ENCODE measurements at regions not wholly inside any gene's neighbourhood (a gene's known extent, or its start where the extent isn't known, plus 50 kb on each side); places are given as distances from the start of the nearest gene placed in this dataset.

GRCh38 chr11:130582981-130583380 is 134.5 kb downstream of the ADAMTS15 start:
- no peak for TF ChIP-seq CTCF (IDR thresholded peaks at IDR 0.05)
- TF ChIP-seq POLR2A (IDR thresholded peaks at IDR 0.05), result no peak

Data from uterus (tissue), 2 donors.